NCI-H2171 treated with DMSO at 0.1 percent for 48 hours (cell line): ENCODE measurements at regions not wholly inside any gene's neighbourhood (a gene's known extent, or its start where the extent isn't known, plus 50 kb on each side); places are given as distances from the start of the nearest gene placed in this dataset.

Experiments used
- DNase-seq: peaks from one replicate; lab custom pipeline; 2025; lab: John Stamatoyannopoulos, UW

- DNase-seq = no peak
Observed at GRCh38 chr2:51484605-51485004, 452.7 kb upstream of the NRXN1 start.

GRCh38 chr2:51483720-51484119, 451.8 kb upstream of the NRXN1 start:
- no peak for DNase-seq

GRCh38 chr2:51472783-51473182, 440.9 kb upstream of the NRXN1 start:
- no peak for DNase-seq

GRCh38 chr2:51472300-51472699, 440.4 kb upstream of the NRXN1 start:
- no peak for DNase-seq

- no peak for DNase-seq
Observed at GRCh38 chr2:51469102-51469501, 437.2 kb upstream of the NRXN1 start.

GRCh38 chr2:51465326-51465725, 433.4 kb upstream of the NRXN1 start:
- no peak for DNase-seq

- no peak for DNase-seq
Observed at GRCh38 chr2:51454177-51454576, 422.2 kb upstream of the NRXN1 start.

GRCh38 chr2:51448911-51449310, 417.0 kb upstream of the NRXN1 start:
- no peak for DNase-seq

GRCh38 chr2:51441786-51442185, 409.9 kb upstream of the NRXN1 start:
- no peak for DNase-seq

GRCh38 chr2:51424418-51424817, 392.5 kb upstream of the NRXN1 start:
- DNase-seq = peak; percentile 29

- no peak for DNase-seq
Observed at GRCh38 chr2:51420511-51420910, 388.6 kb upstream of the NRXN1 start.

- no peak for DNase-seq
Observed at GRCh38 chr2:51413726-51414125, 381.8 kb upstream of the NRXN1 start.

GRCh38 chr2:51410331-51410730, 378.4 kb upstream of the NRXN1 start:
- no peak for DNase-seq

GRCh38 chr2:51409920-51410319, 378.0 kb upstream of the NRXN1 start:
- no peak for DNase-seq

- no peak for DNase-seq
Observed at GRCh38 chr2:51404226-51404625, 372.3 kb upstream of the NRXN1 start.

- DNase-seq = peak; percentile 86
Observed at GRCh38 chr2:51401546-51401945, 369.6 kb upstream of the NRXN1 start.

- DNase-seq = no peak
Observed at GRCh38 chr2:51387235-51387634, 355.3 kb upstream of the NRXN1 start.

GRCh38 chr2:51379997-51380396, 348.1 kb upstream of the NRXN1 start:
- no peak for DNase-seq

GRCh38 chr2:51368250-51368649, 336.3 kb upstream of the NRXN1 start:
- DNase-seq = peak; percentile 41

GRCh38 chr2:51350100-51350499, 318.2 kb upstream of the NRXN1 start:
- DNase-seq = no peak

GRCh38 chr2:51344886-51345285, 313.0 kb upstream of the NRXN1 start:
- DNase-seq = peak; percentile 72

- DNase-seq = no peak
Observed at GRCh38 chr2:51335087-51336058, 303.4 kb upstream of the NRXN1 start.

- DNase-seq = no peak
Observed at GRCh38 chr2:51329512-51329911, 297.6 kb upstream of the NRXN1 start.

GRCh38 chr2:51324051-51324450, 292.1 kb upstream of the NRXN1 start:
- peak; percentile 87 for DNase-seq
